ENCODE measurements at regions not wholly inside any gene's neighbourhood (a gene's known extent, or its start where the extent isn't known, plus 50 kb on each side); places are given as distances from the start of the nearest gene placed in this dataset.

DNA sequence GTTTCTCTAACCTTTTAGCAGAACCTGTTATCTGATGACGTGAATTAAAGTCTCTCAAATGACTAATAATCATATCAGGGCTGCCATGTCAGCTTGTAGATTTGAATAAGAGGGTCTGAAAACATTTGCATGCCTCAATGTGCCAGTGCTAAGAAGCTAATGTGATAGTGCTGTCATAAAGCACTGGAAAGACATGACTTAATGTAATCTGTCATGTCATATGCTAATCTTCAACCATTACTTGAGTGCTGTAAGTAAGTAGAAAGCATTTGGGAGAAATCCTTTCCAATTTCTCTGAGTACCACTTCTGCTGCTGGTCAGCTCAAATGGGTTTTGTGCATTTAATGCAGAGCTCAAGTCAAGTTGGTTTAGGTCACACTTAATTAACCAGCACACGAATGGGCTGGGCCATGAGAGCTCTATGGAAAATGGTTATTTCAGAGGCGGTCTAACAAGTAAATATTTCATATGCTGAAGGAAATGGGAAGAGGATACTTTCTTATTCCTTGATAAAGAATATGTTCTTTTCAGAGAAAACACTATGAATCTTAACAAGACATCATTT is 609.2 kb downstream of the LMO4 start:
- DNase-seq: no peak

- DNase-seq: no peak
Measured at GRCh38 chr1:87938631-87939030, 610.0 kb downstream of the LMO4 start.

DNA sequence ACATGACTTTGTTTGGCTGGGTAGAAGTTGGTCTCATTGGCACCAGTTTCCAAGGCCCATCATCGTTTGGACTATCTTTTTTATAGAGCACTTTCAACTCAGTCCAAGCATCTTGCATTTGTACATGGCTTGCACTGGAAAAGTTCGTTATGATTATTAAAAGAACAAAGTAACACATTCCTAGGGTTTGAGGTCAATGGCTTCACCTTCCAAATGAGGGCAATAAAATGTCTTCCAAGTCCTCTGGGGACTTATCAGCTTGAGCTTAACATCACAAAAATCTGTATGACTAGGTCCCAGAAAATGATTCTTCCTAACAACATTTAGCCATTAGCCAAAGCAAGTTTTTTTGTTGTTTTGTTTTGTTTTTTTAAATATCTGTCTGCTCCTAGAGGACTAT is 610.8 kb downstream of the LMO4 start:
- no peak for DNase-seq

GRCh38 chr1:87940421-87940820 is 611.7 kb downstream of the LMO4 start:
- DNase-seq: no peak

- DNase-seq: no peak
Measured at GRCh38 chr1:87941337-87941946, 612.8 kb downstream of the LMO4 start.

DNA sequence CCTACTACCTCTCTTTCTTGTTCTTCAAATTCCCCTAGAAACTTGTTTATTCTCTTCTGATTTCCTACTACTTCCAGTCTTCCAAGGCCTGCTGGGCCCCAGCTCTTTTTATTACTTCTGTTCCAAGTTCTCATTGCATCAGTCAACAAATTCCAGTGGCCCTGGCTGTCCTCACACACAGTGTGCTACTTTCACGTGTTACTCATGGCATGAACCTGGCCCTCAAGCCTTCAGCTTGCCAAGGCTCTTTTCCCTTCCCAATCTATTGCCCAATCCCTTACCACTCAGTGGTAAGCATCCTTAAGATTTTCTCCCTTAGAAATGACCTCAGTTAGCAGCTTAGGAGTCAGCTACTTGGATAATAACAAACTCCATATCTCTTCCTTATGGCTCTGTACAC is 613.5 kb downstream of the LMO4 start:
- no peak for DNase-seq

DNA sequence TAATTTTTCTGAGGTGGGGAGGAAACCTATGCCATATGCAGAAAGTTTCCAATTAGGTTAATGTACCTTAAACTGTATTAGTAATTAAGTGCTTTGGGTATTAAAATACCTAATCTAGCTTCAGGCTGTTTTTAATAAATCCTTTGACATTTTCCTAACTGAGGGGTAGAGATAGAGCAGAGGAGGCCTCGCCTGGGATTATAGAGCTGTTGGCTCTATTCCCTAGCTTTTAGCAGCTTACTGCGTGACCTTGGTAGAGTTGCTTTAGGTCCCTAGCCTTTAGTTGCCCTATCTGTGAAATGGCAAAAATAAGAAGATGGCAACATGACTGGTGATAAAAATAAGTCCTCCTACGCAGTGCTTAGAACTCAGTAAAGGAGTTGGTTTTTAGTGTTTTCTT is 621.0 kb downstream of the LMO4 start:
- no peak for DNase-seq

DNA sequence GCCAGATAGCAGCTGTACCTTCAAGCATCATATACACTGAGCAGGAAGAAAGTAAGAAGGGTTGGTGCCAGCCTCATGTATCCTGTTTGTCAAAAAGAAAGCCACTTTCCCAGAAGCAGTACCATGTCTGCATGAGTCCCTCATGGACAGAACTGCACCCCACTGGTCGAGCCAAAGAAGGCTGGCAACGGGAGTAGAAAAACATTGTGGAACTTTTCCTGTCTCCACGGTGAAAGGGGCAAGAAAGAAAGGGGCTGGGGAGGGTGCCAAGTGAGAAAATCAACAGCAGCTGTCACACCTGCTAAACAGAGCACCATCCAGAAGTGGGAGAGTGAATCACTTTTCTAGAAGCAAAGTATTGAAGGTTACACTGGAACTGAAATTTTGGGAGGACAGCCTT is 621.7 kb downstream of the LMO4 start:
- DNase-seq: no peak

DNA sequence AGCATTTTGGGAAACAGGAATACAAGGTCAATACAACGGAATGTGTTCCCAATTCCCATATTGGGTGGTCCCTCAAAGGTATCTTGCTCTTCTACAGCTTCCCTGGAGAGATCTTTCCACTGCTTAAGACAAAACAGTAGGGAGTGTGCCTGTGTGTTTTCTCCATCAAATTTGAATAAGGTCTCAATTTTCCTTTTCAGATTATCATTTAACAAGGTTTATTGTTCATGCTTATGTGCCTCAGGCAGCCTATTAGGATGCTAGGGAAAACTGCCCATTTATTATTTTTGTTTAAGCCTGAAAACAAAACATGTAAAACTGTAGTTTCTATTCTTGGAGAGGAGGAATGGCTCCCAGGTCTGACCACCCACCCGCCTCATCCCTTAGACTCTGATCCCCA is 622.7 kb downstream of the LMO4 start:
- DNase-seq: no peak

DNA sequence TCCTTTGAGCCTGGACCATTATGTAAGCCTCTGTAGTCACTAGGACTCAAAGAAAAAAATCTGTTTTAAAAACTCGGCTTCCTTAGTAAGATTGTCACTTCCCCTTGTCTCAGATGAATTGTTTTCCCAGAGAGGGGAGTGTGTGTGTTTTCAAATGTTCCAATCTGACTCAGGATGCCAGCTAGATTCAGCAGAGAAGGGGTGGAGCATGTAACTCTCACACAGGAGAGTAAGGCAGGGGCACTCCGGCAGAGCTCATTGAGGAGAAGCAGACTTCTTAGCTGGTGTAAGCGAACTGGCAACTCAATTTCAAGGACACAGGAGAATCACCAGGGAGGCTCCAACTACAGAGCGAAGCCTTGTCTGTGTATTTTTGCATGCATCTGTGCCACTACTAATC is 623.2 kb downstream of the LMO4 start:
- no peak for DNase-seq

DNA sequence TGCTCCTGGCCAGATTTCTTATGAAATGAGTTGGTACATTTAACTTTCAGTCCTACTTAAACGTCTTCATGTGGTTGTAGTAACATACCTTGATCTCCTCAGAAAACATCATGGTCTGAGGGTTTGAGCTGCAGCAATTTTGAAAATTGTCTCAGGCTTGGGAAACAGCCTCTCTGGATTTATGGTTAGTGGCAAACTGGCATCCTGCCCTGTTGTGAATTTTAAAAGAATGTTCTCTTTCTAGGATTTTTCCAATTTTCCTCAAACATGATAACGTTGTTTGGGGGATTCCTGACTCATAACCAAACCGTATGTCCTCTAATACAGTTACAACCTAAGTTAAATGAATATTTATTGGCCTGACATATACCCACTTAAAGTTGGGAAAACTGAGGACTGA is 624.4 kb downstream of the LMO4 start:
- DNase-seq: no peak

DNA sequence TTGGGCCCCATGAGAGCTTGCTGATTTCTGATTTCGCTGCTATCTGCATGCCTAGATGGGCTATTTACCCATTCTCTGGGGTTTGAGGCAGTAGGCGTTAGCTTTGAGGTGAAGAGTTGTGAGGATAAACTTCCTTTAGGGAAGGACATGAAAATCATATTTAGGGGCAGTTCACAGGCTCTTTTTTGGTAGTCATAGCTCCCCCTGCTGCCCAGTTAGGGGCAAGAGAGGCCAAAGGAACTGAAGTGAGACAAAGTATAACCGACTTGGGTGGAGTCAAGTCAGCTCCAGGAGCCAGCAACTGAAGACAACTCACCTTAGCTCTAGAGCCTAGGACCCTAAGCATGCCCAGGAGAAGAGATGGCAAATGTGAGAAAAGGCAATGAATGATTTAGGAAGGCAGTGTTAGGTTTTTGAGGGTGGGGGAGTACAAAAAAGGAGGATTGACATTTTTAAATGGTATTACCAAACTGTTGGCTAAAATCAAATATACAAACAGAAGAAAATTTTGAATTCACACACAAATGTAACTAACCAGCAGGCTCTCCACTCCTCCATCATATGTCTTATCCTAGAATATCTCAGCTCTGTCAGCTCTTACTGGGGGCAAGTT is 625.2 kb downstream of the LMO4 start:
- DNase-seq: peak; percentile 55

DNA sequence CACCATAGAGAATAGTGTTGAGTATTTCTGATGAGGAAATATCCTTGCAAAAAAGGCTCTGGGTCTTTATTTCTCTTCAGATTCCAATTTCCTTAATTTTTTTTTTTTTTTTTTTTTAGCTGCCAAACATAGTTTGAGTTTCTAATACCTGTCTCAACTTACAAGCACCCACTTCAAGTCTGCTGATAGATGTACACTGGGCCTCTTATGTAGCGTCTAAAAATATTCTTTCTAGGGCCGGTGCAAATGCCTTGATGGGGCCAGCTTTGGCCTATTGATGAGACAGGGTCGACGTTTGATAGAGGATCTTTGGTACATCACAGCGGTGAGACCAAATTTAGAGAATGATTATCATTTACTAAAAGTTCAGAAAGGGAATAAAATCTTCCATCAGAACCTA is 626.4 kb downstream of the LMO4 start:
- DNase-seq: no peak

- no peak for DNase-seq
Measured at GRCh38 chr1:87956072-87956471, 627.4 kb downstream of the LMO4 start.

DNA sequence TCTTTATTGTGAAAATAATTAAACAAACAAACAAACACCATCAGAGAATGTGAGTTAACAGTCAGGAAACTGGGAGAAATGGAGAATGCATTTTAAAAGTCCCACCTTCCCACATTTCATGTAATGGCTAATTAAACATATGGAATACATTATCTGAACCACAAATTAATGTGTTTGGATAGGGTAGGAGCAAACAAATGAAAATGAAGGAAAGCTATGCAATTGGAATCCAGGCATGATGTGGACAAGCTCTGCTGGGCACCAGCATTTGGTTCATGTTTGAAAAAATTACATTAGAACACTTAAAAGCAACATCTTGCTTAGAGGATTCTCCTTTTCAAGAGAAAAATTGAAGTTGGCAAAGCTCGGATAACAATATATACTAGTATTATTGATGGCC is 628.1 kb downstream of the LMO4 start:
- no peak for DNase-seq

DNA sequence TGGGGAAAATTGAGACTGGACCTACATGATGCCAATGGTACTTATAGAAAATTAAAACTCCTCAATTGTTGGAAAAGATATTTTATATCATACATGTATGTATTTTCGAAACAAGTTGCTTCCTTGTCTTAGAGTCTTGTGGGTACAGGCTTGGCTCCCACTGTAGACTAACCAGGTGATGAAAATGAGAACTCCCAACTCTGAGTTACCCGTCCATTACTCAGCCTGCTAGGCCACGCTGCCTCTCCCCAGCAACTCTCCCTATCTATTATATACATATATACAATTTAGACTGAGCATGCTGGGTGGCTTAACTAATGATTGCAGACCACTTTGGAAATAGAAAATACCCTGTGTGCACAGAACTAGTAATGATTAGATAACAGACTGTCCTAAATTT is 628.7 kb downstream of the LMO4 start:
- DNase-seq: no peak

- no peak for DNase-seq
Measured at GRCh38 chr1:87958201-87958600, 629.5 kb downstream of the LMO4 start.

- DNase-seq: no peak
Measured at GRCh38 chr1:87958716-87959115, 630.0 kb downstream of the LMO4 start.

DNA sequence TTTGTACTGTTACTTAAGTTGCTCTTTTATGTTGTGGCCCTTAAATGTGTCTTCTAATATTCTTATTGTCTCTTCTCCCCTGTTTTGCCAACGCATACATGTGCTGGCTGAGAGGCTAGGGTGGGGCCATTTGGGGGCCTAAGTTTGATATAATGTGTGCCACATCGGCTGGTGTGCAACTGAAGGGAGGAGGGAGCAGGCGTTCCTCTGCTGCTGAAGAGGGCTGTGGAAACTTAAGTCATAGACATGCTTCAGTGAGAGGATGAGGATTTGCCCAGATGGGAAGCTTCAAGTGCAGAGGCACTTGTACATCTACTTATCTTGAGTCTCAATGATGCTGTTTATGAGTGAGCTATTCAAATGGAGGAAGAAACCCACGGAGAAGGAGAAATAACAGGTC is 630.6 kb downstream of the LMO4 start:
- DNase-seq: no peak

GRCh38 chr1:87961992-87962391 is 633.3 kb downstream of the LMO4 start:
- DNase-seq: no peak

- DNase-seq: no peak
Measured at GRCh38 chr1:87963556-87963955, 634.9 kb downstream of the LMO4 start.

DNA sequence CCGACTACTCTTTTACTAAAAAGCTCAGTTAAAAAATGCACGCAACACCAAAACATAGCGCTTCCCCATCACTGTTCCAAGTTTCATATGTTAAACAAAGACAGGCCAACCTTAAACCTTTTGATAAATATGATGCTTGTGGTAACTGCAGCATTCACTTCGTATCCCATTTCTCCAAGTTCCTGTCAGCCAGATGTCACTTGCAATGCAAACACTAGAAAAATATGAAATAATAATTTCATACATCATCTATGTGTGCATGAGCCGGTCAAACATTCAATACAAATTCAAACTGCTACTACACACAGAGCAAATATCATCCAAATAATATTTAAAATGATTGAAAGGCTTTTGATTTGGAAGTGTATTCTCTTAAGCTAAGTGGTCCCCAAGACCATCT is 636.5 kb downstream of the LMO4 start:
- no peak for DNase-seq

DNA sequence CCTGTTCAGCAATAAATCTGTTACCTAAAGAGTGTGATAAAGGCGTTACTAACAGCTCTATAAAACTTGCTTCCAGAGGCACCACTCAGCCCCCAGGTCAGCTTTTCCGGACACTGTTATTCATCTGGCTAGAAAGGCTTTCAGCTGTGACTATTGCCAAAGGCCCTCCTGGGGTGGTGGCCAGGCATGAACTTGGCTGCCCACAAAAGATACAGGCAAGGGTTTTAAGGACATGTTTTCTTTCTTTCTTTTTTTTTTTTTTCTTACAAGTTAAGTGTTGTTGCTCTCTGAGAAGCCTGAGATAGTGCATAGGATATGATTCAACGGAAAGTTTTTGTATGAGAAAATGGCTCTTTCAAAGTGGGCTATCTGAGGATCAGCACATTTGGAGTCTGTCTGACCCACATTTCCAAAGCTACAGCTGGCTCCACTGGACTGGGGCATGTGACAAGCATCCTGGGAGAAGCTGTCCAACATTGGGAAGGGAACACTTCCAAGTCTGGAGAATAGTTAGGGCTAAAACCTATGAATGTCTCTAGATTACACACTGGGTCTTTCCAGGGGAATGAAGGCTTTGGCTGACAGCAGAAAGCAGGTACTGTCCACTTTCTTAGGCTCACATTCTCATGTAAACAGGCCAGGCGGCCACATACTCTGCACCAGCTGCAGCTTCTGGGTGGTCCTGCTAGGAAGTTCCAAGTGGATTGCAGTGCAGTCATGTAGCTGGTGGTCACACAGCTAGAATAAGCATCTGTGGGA is 639.7 kb downstream of the LMO4 start:
- no peak for DNase-seq

- DNase-seq: no peak
Measured at GRCh38 chr1:87969040-87969439, 640.4 kb downstream of the LMO4 start.

Data from activated CD4-positive, alpha-beta T cell treated with anti-CD3 and anti-CD28 coated beads, Interleukin-2, Interleukin-6, amounts not matched to agents 100 ng/mL and 50 ng/mL, durations not matched to agents 16 hours and 8 hours (primary cell).